Hippocampal formation (tissue), 2 donors: ENCODE measurements at regions not wholly inside any gene's neighbourhood (a gene's known extent, or its start where the extent isn't known, plus 50 kb on each side); places are given as distances from the start of the nearest gene placed in this dataset.

ENCODE experiments used
- DNase-seq, 2 donors: peaks; one replicate each; lab custom pipeline; 2025; lab: John Stamatoyannopoulos, UW

DNA sequence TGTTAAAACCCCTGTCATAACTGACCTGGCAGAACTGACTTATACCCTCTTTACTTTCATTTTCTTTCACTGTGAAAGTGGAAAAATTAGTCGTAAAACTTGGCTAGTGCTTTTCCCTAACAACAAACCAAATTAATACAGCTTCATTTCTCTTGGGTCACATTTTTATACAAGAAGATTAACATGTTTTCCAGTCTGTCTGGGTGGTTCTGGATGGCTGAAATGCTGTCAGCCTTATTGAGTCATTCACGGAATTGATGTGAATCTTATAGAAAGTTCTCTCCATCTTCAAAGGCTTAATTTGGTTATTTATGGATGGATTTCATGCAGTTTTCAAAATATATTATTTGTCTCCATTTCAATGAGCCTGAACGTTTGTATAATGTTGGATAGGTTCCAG is 440.0 kb downstream of the KCTD12 start:
- DNase-seq, result no peak

DNA sequence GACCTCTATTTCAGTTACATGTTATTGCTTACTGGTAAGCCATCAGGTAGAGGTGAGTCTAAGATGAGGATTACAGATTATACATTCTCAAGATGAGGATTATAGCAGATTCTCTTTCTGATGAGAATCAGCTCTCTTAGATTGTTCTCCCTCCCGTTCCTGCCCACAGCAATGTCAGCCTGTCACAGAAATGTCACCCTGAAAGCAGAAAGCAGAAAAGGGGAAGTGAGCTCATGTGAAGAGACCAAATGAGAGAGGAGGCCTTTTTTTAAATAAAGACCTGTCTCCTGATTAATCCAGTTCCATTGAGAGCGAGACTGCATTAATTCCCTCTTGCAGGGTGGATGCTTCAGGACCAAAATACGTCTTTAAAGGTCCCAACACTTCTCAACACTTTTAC is 445.6 kb downstream of the KCTD12 start:
- no peak for DNase-seq

DNA sequence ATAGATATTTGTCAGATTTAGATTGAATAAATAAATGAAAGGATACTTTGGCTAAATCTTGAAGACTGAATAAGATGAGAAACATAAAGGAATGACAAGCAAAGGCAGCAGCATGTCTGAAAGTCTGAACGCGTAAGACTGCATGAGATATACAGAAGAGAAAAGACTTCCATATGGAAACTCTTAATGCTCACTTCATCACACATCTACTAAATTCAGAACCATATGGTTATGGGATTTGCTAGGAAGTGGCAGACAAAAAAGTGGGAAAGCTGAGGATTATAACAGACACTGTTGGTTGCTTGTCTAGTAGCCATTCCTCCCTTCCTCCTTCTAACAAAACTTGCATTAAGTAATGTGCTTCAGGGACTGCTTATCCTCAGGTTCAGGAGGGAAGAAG is 446.7 kb downstream of the KCTD12 start:
- DNase-seq, result no peak

DNA sequence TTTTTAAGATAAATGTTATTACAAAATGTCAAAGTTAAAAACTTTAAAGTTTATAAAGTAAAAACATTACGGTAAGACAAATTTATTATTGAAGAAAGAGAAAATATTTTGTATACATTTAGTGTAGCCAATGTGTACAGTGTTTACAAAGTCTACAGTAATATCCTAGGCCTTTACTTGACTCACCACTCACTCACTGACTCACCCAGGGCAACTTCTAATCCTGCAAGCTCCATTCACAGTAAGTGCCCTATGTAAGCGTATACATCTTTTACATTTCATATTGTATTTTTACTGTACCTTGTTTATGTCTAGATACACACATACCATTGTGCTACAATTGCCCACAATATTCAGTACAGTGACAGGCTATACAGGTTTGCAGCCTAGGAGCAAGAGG is 448.2 kb downstream of the KCTD12 start:
- DNase-seq, result no peak

DNA sequence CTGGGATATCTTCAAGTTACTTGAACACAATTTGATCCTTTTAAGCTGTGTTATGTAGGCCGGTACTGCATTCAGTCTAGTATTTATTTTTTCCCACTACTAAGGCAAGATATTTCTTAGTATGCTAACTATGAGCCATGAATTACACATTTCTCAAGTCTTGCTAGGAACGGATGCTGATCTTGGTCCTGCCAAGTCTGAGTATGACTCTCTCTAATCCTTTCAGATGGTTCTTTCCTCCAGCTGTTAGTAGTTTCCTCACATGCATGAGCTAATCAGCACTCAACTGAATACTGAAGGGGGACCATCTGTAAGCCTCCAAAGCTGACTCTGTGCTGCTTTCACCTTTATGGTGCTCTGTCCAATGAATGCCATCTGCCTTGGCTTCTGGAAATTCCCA is 460.3 kb downstream of the KCTD12 start:
- no peak for DNase-seq

DNA sequence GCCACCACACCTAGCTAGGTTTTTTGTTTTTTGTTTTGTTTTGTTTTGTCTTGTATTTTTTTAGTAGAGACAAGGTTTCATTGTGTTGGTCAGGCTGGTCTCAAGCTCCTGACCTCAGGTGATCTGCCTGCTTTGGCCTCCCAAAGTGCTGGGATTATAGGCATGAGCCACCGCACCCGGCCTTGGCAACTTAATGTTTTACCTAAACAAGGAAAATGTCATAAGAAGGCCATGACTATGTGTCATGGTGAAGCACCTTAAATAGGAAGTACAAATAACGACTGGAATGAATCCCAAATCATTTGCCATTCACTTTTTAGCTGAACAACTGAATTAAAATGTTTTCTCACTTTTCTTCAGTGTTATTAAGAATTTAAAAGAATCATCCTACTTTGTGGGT is 465.2 kb downstream of the KCTD12 start:
- no peak for DNase-seq

DNA sequence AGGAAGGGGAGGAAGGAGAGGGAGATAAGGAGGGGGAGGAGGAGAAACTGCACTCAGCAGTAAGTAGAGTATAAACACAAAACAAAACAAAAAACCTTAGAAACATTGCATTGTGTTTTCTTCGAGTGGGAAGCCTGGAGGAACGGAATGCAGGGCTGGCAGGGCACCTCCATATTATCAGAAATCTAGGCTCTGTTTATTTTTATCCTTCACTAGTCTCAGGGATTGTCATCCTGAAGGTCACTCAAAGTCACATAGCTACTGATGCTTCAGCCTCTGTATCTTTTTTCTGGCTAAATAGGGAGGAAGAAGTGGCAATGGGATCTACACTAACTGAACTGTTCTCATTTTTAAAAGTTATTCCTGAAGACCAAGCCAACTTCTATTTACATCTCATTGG is 467.8 kb downstream of the KCTD12 start:
- no peak for DNase-seq

DNA sequence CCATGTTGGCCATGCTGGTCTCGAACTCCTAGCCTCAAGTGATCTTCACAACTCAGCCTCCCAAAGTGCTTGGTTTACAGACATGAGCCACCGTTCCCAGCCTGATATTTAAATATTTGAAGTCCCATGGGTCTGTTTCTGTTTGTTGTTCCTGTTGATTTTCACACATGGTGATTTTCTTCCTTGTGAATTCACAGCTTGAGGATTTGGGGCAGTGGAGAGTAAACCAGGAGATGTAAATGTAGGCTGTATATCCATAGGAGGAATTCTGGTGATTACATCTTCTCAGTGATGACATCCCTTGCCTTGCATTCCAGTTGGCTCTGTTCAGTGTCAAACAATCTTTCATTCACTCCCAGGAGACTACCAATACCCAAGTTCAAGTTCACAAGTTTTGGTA is 471.9 kb downstream of the KCTD12 start:
- DNase-seq, result no peak

DNA sequence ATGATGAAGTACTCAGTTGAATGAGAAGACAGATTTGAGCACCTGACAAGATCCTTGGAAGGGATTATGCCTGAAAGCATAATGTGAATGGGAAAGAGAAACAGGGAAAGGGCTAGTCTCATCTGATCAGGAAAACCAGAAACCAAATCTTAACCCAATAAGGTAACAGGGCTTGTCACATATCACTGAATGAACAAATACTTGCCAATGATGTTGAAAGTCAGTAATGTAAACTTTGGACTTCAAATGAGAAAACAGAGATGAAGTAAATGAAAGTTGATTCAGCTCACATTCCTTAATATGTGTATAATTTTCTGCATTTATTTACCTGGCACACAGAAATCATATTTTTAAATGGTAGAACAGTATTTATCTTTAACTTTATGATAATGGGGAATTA is 480.0 kb downstream of the KCTD12 start:
- DNase-seq, result no peak

DNA sequence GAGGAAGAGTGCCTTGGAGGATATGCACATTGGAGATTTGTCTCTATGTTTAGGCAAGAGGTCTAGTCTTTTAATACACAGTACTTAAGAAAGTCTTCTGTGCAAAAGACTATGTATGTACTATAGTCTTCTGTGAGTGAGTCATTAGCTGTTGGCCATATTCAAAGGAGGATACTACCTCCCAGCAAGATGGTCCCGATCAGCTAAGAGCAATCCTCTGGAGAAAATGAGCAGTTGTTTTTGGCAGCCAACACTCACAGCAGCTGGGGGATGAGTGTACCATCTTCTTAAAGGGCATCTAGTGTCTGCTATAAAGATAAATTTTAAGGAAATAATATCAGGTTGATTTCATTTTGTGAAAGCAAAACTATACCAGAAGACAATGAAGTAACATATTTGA is 487.8 kb downstream of the KCTD12 start:
- no peak for DNase-seq

DNA sequence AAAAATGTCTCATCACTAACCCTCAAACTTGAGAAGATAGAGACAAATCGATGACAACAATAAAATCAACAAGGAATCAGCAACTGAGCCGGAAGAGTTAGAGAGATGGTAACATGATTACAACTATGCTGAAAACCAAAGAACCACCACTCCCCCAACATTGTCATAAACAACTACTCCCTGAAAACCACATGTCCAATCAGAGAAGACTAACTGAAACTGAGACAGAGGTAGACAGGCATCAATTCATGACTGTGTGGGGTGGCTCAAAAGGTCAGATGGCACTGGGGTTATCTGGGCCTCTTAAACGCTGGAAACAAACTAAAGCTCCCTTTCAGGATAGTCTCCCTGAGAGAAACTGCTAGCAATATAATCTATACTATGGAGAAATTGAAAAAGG is 488.8 kb downstream of the KCTD12 start:
- no peak for DNase-seq

DNA sequence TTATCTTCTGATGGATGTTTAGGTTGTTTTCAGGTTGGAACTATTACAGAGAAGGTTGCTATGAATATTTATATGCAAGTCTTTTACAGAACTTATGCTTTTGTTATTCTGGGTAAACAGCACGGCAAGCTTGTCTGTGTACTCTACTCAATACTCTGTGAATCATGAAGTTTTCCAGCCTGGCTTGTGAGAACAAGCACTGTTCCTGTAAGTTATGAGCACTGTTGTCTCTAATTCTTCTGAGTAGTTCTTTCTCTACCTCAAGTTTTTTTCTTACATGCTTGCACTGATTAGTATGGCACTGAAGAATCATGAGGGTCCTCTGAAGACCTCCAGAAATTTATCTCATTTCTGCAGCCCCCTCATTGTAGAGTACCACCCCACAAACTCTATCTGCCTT is 496.9 kb downstream of the KCTD12 start:
- DNase-seq, result no peak

DNA sequence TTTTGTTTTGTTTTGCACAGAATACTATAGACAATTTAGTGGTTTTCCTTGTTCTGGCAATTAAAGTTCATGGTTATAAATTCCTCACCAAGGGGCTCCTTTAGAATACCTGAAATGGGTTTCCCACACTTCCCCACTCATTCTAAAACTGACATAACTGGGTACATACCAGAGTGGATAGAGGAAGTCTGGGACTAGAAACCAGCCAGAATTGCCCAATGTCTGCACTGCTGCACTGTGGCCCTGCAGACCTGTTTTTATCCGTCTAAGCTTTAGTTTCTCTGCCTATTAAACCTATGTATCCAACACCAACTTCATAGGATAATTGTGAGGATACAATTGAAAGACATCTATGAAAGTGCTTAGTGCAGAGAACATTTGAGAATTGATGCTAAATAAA is 498.6 kb downstream of the KCTD12 start:
- DNase-seq, result no peak

DNA sequence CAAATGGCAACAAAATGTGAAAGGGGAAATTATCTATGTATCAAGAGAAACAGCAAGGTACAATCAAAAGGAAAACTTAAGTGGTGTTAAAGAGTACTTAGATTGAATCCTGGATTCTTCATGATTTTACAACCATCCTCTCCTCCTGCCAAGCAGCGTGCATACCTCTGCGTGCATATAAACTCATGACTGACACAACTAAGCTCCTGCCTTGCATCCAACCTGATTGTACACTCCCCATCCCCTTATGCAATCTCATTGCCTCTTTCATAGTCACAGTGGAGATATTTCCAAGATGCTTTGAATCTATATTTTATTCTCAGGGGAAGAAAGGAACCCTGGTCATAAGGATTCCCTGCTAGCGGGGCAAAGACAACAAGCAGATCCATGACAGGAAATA is 499.9 kb downstream of the KCTD12 start:
- DNase-seq, result no peak

DNA sequence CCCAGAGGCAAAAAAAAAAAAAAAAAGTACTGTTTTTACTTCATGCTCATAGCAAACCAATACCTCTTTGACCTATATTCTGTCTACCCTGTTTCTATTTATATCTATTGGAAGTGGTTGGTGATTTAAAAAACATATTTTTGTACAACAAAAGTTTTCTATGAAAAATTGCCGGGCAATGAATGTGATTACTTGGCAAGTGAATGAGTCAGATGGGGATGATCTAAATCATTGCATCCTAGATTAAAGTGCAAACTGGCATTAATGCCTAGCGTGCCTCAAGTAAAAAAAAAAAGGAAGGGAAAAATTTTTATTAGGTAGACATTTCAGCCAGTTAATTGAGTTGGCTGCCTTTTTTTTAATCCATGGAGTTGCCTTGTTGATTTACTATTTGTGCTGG is 500.6 kb downstream of the KCTD12 start:
- DNase-seq, result no peak

DNA sequence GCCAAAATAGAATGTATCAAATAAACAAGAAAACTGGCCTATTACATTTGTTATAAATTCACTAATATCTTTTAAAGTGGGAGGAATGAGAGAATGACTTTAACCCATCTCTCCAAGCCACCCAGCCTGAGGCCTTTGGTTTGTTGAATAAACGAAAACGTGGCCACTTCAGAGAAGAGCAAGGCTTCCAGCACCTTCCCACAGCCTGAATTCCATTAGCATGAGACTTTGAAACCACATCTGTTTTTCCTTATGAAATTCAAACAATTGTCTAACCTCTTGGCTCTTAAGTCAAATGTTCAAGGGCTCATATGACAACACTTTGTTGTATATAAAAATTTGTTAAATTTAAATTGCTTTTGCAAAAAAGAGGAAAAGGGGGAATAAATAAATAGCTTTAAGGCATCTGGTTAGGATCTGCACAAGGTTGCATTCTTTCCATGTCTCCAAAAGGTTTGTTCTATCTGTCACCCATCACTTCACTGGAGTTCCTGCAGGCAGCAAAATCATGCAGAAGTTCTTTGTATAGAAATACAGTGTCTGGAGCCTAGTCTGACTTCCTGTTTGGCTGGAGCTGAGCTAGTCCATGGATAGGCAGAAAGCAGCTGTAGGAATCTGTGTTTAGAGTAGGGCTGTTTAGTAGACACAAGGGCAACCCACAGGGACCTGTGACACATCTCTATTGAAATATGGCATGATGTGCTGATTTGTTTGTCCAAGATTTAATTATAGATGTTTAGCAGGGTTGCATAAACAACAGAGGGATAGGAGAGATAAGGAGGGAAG is 502.3 kb downstream of the KCTD12 start:
- peak in 1 of 2 donors; percentile 24 for DNase-seq

DNA sequence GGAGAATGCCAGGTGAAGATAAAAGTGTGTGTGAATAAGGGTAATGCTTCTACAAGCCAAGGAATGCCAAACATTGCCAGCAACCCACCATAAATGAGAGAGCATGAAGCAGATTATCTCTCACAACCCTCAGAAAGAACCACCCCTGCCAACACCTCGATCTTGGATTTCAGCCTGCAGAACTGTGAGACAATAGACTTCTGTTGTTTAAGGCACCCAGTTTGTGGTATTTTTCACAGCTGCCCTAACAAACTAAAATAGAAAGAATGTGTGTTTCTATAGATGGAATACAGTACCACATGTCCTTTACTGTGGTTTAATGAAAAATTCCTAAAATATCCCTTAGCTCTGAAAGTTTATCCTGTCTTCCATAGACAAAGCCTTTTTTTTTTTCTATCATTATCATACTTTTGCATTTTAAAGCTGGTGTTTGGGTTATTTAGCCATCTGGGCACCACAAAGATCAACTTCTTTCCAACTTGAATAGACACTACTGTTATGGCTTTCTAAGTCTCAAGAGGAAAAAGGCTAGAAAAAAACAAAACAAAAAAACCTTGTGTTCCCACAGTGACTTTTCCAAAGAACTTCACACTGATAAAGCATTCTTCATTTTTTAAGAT is 505.6 kb downstream of the KCTD12 start:
- peak in 1 of 2 donors; percentile 66 for DNase-seq

DNA sequence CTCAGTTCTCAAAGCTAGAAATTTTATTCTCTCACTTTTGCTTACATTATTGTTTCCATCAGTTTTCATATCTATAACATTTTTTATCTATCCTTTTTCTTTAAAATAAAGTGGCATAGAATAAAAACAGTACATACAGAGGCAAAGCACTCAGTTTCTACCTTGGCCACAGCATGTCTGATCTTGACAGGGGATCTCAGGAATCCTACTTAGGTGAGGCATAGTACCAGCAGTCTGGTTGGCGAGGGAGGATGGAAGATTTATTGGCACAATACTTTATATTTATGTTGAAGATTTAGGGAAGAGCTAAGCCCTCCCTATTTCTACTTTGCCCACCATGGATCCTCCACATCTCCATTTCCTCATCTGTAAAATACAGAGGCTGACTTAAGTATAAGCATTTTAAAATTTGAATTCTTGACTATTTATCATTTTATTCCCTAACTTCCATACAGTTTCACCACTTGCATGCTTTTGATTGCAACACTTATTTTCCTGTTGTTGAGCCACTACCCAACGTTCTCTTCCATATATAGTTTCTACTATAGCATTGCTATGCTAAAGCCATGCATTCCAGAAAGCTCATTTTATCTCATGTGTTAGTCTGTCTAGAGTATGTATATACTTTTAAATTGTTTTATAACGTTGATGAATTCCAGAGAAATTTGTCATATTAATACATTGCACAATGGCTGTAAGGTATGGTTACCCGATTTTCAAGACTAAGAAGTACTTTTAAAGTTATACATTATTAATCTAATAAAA is 506.7 kb downstream of the KCTD12 start:
- DNase-seq, result no peak

DNA sequence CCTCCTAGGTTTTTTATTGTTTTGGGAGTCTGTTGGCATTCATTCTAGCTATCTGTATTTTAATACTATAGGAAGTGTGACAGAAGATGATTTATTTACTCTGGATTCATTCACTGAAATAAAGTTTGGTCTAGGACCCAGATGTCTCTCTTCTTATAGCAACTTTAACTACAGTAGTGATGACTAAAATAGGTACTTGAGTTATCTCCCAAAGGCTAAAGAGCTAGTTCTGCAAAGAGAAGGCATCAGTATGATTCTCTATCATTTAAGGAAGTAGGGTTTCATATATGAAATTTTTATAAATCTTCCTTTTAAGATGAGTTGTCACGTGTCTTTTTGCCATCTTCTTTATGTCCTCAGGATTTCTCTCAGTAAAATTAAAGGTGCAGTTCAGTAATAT is 507.4 kb downstream of the KCTD12 start:
- DNase-seq, result no peak

DNA sequence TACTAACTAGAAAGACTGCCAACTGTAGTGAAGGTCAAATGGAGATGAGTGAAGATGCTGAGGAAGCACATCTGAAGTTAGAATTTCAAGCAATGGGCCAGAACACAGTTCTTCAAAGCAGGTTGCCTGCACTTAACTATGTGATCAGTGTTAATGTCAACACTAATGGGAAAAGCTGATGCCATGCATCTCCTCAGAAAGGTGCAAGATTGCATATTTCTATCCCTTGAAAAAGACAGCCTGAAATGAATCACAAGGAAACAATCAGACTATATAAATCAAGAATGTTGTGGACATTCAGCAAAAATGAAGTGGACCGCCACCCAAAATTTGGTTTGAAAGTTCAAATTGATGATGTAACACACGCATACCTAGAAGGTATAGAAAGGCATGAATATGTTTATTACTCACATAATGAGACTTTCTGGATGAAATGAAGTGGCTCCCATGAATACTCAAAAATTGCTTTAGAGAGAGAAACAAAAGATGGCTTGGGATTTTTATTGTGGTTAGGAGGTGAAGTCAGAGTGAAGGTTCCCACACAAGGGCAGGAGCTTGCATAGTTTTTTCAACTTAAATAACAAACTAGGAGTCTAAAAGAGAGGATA is 522.4 kb downstream of the KCTD12 start:
- no peak for DNase-seq

DNA sequence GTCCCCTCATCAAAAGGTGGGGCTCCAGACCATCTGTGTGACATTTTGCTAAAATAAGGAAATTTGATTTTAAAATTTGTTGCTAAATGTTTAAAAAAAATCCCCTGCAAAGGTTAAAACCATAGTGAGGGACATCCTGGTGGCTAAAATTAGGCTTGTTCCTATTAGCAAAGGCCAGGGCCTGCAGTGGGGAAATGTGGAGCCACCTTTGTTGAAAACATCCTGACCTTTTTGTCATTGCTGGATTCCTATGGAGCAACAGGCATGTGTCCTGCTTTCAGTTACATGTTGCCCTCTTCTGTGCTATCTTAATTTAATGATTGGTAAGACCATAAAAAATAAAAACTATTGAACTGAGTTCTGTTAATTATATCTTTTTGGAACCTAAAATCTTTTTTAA is 524.3 kb downstream of the KCTD12 start:
- no peak for DNase-seq

DNA sequence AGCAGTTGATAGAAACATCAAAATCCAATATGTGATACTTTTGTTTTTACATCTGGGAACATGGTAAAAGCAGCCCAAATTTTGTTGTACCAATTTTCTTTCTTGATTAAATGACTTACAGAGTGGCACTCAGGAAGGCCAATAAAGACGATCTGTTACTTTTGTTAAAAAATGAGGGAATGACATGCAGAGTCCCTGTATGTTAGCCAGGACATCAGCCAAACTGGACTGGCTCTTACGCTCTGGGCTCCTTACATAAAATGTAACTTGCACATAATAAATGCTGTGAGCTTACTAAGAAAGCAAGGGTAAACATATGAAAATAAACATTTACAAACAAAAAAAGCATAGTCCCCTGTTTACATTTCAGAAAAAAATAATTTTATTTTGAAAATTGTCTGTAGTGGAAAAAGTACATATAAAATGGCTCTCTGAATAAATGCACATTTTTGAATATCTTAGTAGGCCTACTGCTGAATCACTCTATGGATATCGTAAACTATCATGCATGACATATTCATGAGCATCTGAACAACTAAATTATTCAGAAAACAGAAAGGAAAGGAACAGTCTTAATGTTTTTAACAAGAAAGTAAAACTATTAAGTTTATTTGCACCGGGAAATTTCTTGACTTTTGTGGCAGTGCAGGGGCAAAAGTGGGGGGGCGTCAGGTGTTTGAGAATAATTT is 534.5 kb downstream of the KCTD12 start:
- DNase-seq, result no peak
